ENCODE measurements at regions not wholly inside any gene's neighbourhood (a gene's known extent, or its start where the extent isn't known, plus 50 kb on each side); places are given as distances from the start of the nearest gene placed in this dataset.

GRCh38 chr16:9422762-9423513, 331.5 kb downstream of the HAPSTR1 start:
- TF ChIP-seq POLR2A (IDR thresholded peaks at IDR 0.05) (no peak), CTCF (IDR thresholded peaks at IDR 0.05) (no peak)

Measured in uterus (tissue), 2 donors.